Calu3 (cell line): ENCODE measurements at regions not wholly inside any gene's neighbourhood (a gene's known extent, or its start where the extent isn't known, plus 50 kb on each side); places are given as distances from the start of the nearest gene placed in this dataset.
A peak's percentile ranks its signal among the peaks of the same experiment; 100 is the strongest.

Source experiments
- BruUV-seq: library from RNA; stranded (reverse); fragments of 400-500 nt; replicated peaks from 2 replicates; lab custom pipeline; 2021; lab: Mats Ljungman, UMichigan
- CTCF ChIA-PET: fragments of 300-600 bp; sonication (Branson Sonifier 250); formaldehyde crosslinking; loops from one replicate; lab custom pipeline; 2022; ENCODE audit warnings: antibody characterized with exemption; lab: Charles Lee
- DNase-seq: peaks from one replicate; pipeline ENCODE4 v3.0.0; 2022
- H3K27ac Mint-ChIP-seq: one replicate; pipeline ENCODE4 v1.8.0; 2022; ENCODE audit warnings: mixed read lengths; ENCODE audit not compliant: unreplicated experiment
- H3K27me3 Mint-ChIP-seq: one replicate; pipeline ENCODE4 v1.8.0; 2022; ENCODE audit warnings: mixed read lengths; ENCODE audit not compliant: unreplicated experiment
- H3K36me3 Mint-ChIP-seq: one replicate; pipeline ENCODE4 v1.8.0; 2022; ENCODE audit warnings: mild to moderate bottlenecking, moderate library complexity, mixed read lengths; ENCODE audit not compliant: insufficient read depth, unreplicated experiment
- H3K4me1 Mint-ChIP-seq: one replicate; pipeline ENCODE4 v1.8.0; 2022; ENCODE audit warnings: mild to moderate bottlenecking, low read depth, mixed read lengths; ENCODE audit not compliant: unreplicated experiment
- H3K4me3 Mint-ChIP-seq: one replicate; pipeline ENCODE4 v1.8.0; 2022; ENCODE audit warnings: mild to moderate bottlenecking, low read depth, moderate library complexity, mixed read lengths; ENCODE audit not compliant: unreplicated experiment
- H3K9me3 Mint-ChIP-seq: one replicate; pipeline ENCODE4 v1.8.0; 2022; ENCODE audit warnings: low read depth, mixed read lengths; ENCODE audit not compliant: unreplicated experiment
- CTCF ChIP-seq: fragments of 200-600 bp; IDR thresholded peaks from one replicate; pipeline ENCODE4 v1.8.0; 2022; ENCODE audit warnings: antibody characterized with exemption; ENCODE audit not compliant: unreplicated experiment
- intact Hi-C: fragments of 100-400 bp; cut with micrococcal nuclease; formaldehyde crosslinking; loops from one replicate; pipeline ENCODE4 v1.10.0; 2022; ENCODE audit not compliant: unreplicated experiment

- CTCF ChIA-PET: interaction anchor here (0.8 kb wide), 1 partner anchor 14 kb away, joined by 3 read pairs; no protein-coding TSS in a partner anchor
- H3K36me3 Mint-ChIP-seq: no peaks in the 10 kb centered on the region
- H3K27me3 Mint-ChIP-seq: no peaks in the 10 kb centered on the region
- peaks cover 13% of the 10 kb centered on the region for H3K4me1 Mint-ChIP-seq
- H3K4me3 Mint-ChIP-seq: no peak overlapping the region
- BruUV-seq: no TSS peak
- H3K27ac Mint-ChIP-seq: no peak overlapping the region
- no peak for TF ChIP-seq CTCF
- no peaks in the 10 kb centered on the region for H3K9me3 Mint-ChIP-seq
- intact Hi-C loops: no loop called here
- DNase-seq: no peak
These were observed 1386.9 kb upstream of the WWC1 start for GRCh38 chr5:166904571-166904970.

GRCh38 chr5:166906991-166907713 is 1384.3 kb upstream of the WWC1 start:
- H3K4me1 Mint-ChIP-seq: peaks cover 30% of the 10 kb centered on the region
- TF ChIP-seq CTCF: no peak
- BruUV-seq: no TSS peak
- DNase-seq: no peak
- no peaks in the 10 kb centered on the region for H3K36me3 Mint-ChIP-seq
- intact Hi-C loops: no loop called here
- CTCF ChIA-PET: no interaction called here
- H3K27ac Mint-ChIP-seq: no peak overlapping the region
- H3K9me3 Mint-ChIP-seq: no peaks in the 10 kb centered on the region
- no peaks in the 10 kb centered on the region for H3K27me3 Mint-ChIP-seq
- no peak overlapping the region for H3K4me3 Mint-ChIP-seq

- DNase-seq: peak; percentile 57
- CTCF ChIA-PET: interaction anchor here (0.7 kb wide), 1 partner anchor 52 kb away, joined by 3 read pairs; no protein-coding TSS in a partner anchor
- Mint-ChIP-seq H3K27me3 (no peaks in the 10 kb centered on the region), H3K36me3 (no peaks in the 10 kb centered on the region), H3K9me3 (no peaks in the 10 kb centered on the region), H3K4me3 (no peak overlapping the region), H3K27ac (peak overlapping the region; percentile 37), H3K4me1 (peaks cover 30% of the 10 kb centered on the region)
- intact Hi-C loops: no loop called here
- no TSS peak for BruUV-seq
- no peak for TF ChIP-seq CTCF
These were observed 1382.4 kb upstream of the WWC1 start for GRCh38 chr5:166909040-166909439.

- H3K4me3 Mint-ChIP-seq: no peak overlapping the region
- no TSS peak for BruUV-seq
- CTCF ChIA-PET: no interaction called here
- H3K27ac Mint-ChIP-seq: peak overlapping the region; percentile 37
- intact Hi-C loops: no loop called here
- TF ChIP-seq CTCF: no peak
- peak; percentile 45 for DNase-seq
- no peaks in the 10 kb centered on the region for H3K27me3 Mint-ChIP-seq
- H3K36me3 Mint-ChIP-seq: no peaks in the 10 kb centered on the region
- H3K9me3 Mint-ChIP-seq: no peaks in the 10 kb centered on the region
- H3K4me1 Mint-ChIP-seq: peaks cover 30% of the 10 kb centered on the region
These were observed 1381.5 kb upstream of the WWC1 start for GRCh38 chr5:166909926-166910325.
